K562 (cell line): ENCODE measurements at regions not wholly inside any gene's neighbourhood (a gene's known extent, or its start where the extent isn't known, plus 50 kb on each side); places are given as distances from the start of the nearest gene placed in this dataset.
A peak's percentile ranks its signal among the peaks of the same experiment; 100 is the strongest.

ENCODE experiments used
- ATAC-seq: fragments of 200-7000 bp; cut with Tn5 transposase; 3 replicates; pipeline ENCODE4 v1.9.1; 2020; ENCODE audit warnings: moderate library complexity
- BruUV-seq: library from RNA; stranded (reverse); fragments of 400-500 nt; replicated peaks from 2 replicates; lab custom pipeline; 2021; lab: Mats Ljungman, UMichigan
- CTCF ChIA-PET: fragments of 300-600 bp; formaldehyde crosslinking; extraction: SDS; loops from one replicate; lab custom pipeline; 2021; ENCODE audit warnings: low intra/inter-chr PET ratio; lab: Yijun Ruan, JAX
- POLR2A ChIA-PET: fragments of 300-600, 350-650 bp; sonication (Branson Sonifier 250); formaldehyde crosslinking; extraction: SDS; loops from one replicate; lab custom pipeline; 2021; ENCODE audit warnings: antibody characterized with exemption, inconsistent platforms; lab: Yijun Ruan, JAX
- DNase-seq, 4 experiments: peaks; one replicate each; pipeline versions ENCODE4 v3.0.0 to v3.0.0-alpha.2; 2011 to 2018; ENCODE audit warnings: low spot score in 3 of 4, mixed read lengths in 3 of 4; ENCODE audit errors: extremely low read depth in 1 of 4
- FAIRE-seq: peaks from 2 replicates; lab custom pipeline; 2011; peaks lifted over from hg19 to GRCh38; lab: Jason Lieb, UNC
- H2AFZ ChIP-seq: 2 replicates; pipeline ENCODE4 v1.6.0; 2011; ENCODE audit warnings: low read depth, low read length, control low read depth, inconsistent platforms
- H3K27ac ChIP-seq: fragments of 200-600 bp; 3 replicates; pipeline ENCODE4 v1.8.0; 2011; ENCODE audit warnings: low read depth, mild to moderate bottlenecking, control low read depth, inconsistent platforms, low read length, moderate library complexity, mixed read lengths; ENCODE audit errors: extremely low read depth
- H3K27me3 ChIP-seq, 2 experiments: fragments of 300-600 bp in 1 of 2; 2 replicates in 1 of 2; 3 replicates in 1 of 2; pipeline versions ENCODE4 v1.6.0 to v1.8.0; 2011; ENCODE audit warnings: inconsistent platforms in 2 of 2, low read length in 2 of 2, mild to moderate bottlenecking in 1 of 2, mixed read lengths in 1 of 2, moderate library complexity in 1 of 2; ENCODE audit not compliant: control insufficient read depth in 2 of 2, insufficient read depth in 2 of 2
- H3K36me3 ChIP-seq: fragments of 300-600 bp; 3 replicates; pipeline ENCODE4 v1.8.0; 2011; ENCODE audit warnings: mild to moderate bottlenecking, low read length, inconsistent platforms; ENCODE audit not compliant: control insufficient read depth, insufficient read depth
- H3K4me1 ChIP-seq, 2 experiments: fragments of 200-600 bp in 1 of 2; replicated peaks in 1 of 2; 2 replicates in 1 of 2; 3 replicates in 1 of 2; pipeline versions ENCODE4 v1.5.1 to v1.8.0; 2011; ENCODE audit warnings: inconsistent platforms in 2 of 2, low read length in 2 of 2, mild to moderate bottlenecking in 1 of 2, mixed read lengths in 1 of 2, moderate library complexity in 1 of 2; ENCODE audit not compliant: control insufficient read depth in 2 of 2, insufficient read depth in 2 of 2
- H3K4me2 ChIP-seq: 2 replicates; pipeline ENCODE4 v1.6.1; 2011; ENCODE audit warnings: low read length, control low read depth, inconsistent platforms, mixed read lengths; ENCODE audit not compliant: insufficient read depth
- H3K4me3 ChIP-seq: fragments of 200-600 bp; sonication (generic), shearing (Covaris generic); 2 replicates; pipeline ENCODE4 v1.5.1; 2016; ENCODE audit warnings: control low read depth, inconsistent platforms
- H3K79me2 ChIP-seq: fragments of 200-600 bp; 3 replicates; pipeline ENCODE4 v1.8.0; 2011; ENCODE audit warnings: low read length, inconsistent platforms; ENCODE audit not compliant: control insufficient read depth, insufficient read depth
- H3K9ac ChIP-seq, 2 experiments: 2 replicates each; pipeline versions ENCODE4 v1.6.0 to v1.6.1; 2011; ENCODE audit warnings: low read depth in 2 of 2, low read length in 2 of 2, control low read depth in 1 of 2, inconsistent platforms in 1 of 2, mild to moderate bottlenecking in 1 of 2, mixed read lengths in 1 of 2; ENCODE audit not compliant: insufficient read depth in 1 of 2
- H3K9me1 ChIP-seq: one replicate; pipeline ENCODE4 v1.6.0; 2011; ENCODE audit warnings: inconsistent platforms, mild to moderate bottlenecking, low read length, moderate library complexity; ENCODE audit not compliant: control insufficient read depth, insufficient read depth
- H3K9me3 ChIP-seq: replicated peaks from 2 replicates; pipeline ENCODE4 v1.5.1; 2011; ENCODE audit warnings: low read depth, low read length, inconsistent platforms; ENCODE audit not compliant: control insufficient read depth, insufficient read depth
- H4K20me1 ChIP-seq: replicated peaks from 2 replicates; pipeline ENCODE4 v1.6.1; 2011; ENCODE audit warnings: low read length, inconsistent platforms, mixed read lengths; ENCODE audit not compliant: control insufficient read depth, insufficient read depth
- C11orf30 ChIP-seq: fragments of 450-650 bp; IDR thresholded peaks from 2 replicates; pipeline ENCODE4 v1.6.1; 2016; ENCODE audit warnings: low read depth, mild to moderate bottlenecking
- MAFF ChIP-seq: IDR thresholded peaks from 2 replicates; pipeline ENCODE4 v1.6.1; 2012; ENCODE audit warnings: low read length, improper control_type of control experiment
- MAFG ChIP-seq: fragments of 450-650 bp; conservative IDR thresholded peaks from 2 replicates; pipeline ENCODE4 v1.6.1; 2016; ENCODE audit warnings: missing genetic modification characterization, missing compliant biosample characterization
- MAFK ChIP-seq: IDR thresholded peaks from 2 replicates; pipeline ENCODE4 v1.6.1; 2011; ENCODE audit warnings: low read length, improper control_type of control experiment
- SRSF9 ChIP-seq: fragments of 200-400 bp; formaldehyde crosslinking; IDR thresholded peaks from 2 replicates; pipeline ENCODE4 v1.6.1; 2017; ENCODE audit warnings: low read depth, low read length, borderline replicate concordance
- TAF1 ChIP-seq: IDR thresholded peaks from 2 replicates; pipeline ENCODE4 v1.6.1; 2011; ENCODE audit warnings: mild to moderate bottlenecking, low read length, moderate library complexity; ENCODE audit not compliant: insufficient read depth, control insufficient read depth, severe bottlenecking; ENCODE audit errors: extremely low read depth
- YY1 ChIP-seq, 3 experiments: IDR thresholded peaks; 2 replicates each; pipeline ENCODE4 v1.6.1; 2011; ENCODE audit warnings: low read length in 2 of 3, mild to moderate bottlenecking in 2 of 3, moderate library complexity in 2 of 3, borderline replicate concordance in 1 of 3, control low read depth in 1 of 3, low read depth in 1 of 3; ENCODE audit not compliant: insufficient read depth in 3 of 3, insufficient replicate concordance in 2 of 3, control insufficient read depth in 1 of 3, insufficient read length in 1 of 3; ENCODE audit errors: extremely low read depth in 1 of 3
- ZFPM2 ChIP-seq: fragments of 250-450 bp; sonication (Bioruptor Pico); IDR thresholded peaks from 2 replicates; pipeline ENCODE4 v1.5.1; 2022; ENCODE audit warnings: mild to moderate bottlenecking
- ZNF316 ChIP-seq: fragments of 450-650 bp; IDR thresholded peaks from 2 replicates; pipeline ENCODE4 v1.6.1; 2016
- ZNF384 ChIP-seq: IDR thresholded peaks from 2 replicates; pipeline ENCODE4 v1.6.1; 2012; ENCODE audit warnings: low read depth, low read length, improper control_type of control experiment
- WGBS: fragments of 100-300 bp; shearing (Covaris generic); methylation state at CpG from one replicate; pipeline ENCODE4 v1.1.6; 2016; ENCODE audit warnings: low coverage, mixed read lengths; ENCODE audit not compliant: insufficient coverage; ENCODE audit errors: missing lambda C conversion rate; 5-methylcytosine and 5-hydroxymethylcytosine counted together
- in situ Hi-C: fragments of 300-500 bp; cut with MboI; formaldehyde crosslinking; loops from 4 replicates; pipeline ENCODE4 v1.15.0; 2018; ENCODE audit warnings: inconsistent platforms, mixed read lengths
- intact Hi-C: fragments of 100-400 bp; cut with micrococcal nuclease; formaldehyde crosslinking; loops from 2 replicates; pipeline ENCODE4 v1.14.2; 2022

GRCh38 chr4:152239216-152239615 is 296.7 kb downstream of the FBXW7 start:
- CTCF ChIA-PET, result no interaction called here
- ATAC-seq, result peak; percentile 50; the same call in 1 of the 3 replicates
- DNase-seq, result peak in 1 of 4 experiments; percentile 13
- Histone ChIP-seq H4K20me1 (no peaks in the 10 kb centered on the region), H3K9me1 (no peaks in the 10 kb centered on the region), H3K27me3 (peaks cover 0 to 3% of the 10 kb centered on the region in 2 experiments; a peak in 3 of 5 replicates), H3K36me3 (no peaks in the 10 kb centered on the region), H3K9me3 (no peaks in the 10 kb centered on the region), H3K4me3 (no peak overlapping the region), H3K9ac (no peak overlapping the region), H3K4me2 (no peak overlapping the region), H3K27ac (no peak overlapping the region), H2AFZ (peak overlapping the region; percentile 0; the same call in 1 of the 2 replicates), H3K79me2 (no peaks in the 10 kb centered on the region), H3K4me1 (no peaks in the 10 kb centered on the region; a peak in 1 of 5 replicates)
- TF ChIP-seq ZFPM2 (CRISPR knock-in tag), result no peak
- peak in 1 of 3 experiments; percentile 24 for TF ChIP-seq YY1 (IDR thresholded peaks at IDR 0.05; ENCODE audit: borderline replicate concordance in 1 of 3, control insufficient read depth in 1 of 3, extremely low read depth in 1 of 3, insufficient read depth in 3 of 3, insufficient read length in 1 of 3, insufficient replicate concordance in 2 of 3, low read depth in 1 of 3, low read length in 2 of 3)
- POLR2A ChIA-PET, result interaction anchor here (0.6 kb wide), 1 partner anchor 83 kb away, joined by 4 read pairs; no protein-coding TSS in a partner anchor
- no peak for FAIRE-seq
- no TSS peak for BruUV-seq
- intact Hi-C loops, result no loop called here
- in situ Hi-C loops, result no loop called here

GRCh38 chr4:152236519-152237056 is 299.3 kb downstream of the FBXW7 start:
- CTCF ChIA-PET, result no interaction called here
- WGBS, result 5% methylated on average over 2 of the region's 3 CpGs

More at GRCh38 chr4:152236519-152237056, 299.3 kb downstream of the FBXW7 start:
- POLR2A ChIA-PET, result no interaction called here
- Histone ChIP-seq H3K79me2 (no peaks in the 10 kb centered on the region), H3K9me3 (no peaks in the 10 kb centered on the region), H3K36me3 (no peaks in the 10 kb centered on the region), H3K27me3 (peaks cover 5 to 7% of the 10 kb centered on the region in 2 experiments; a peak in 4 of 5 replicates), H2AFZ (no peak overlapping the region), H3K9me1 (no peaks in the 10 kb centered on the region), H3K4me2 (no peak overlapping the region), H4K20me1 (no peaks in the 10 kb centered on the region), H3K9ac (no peak overlapping the region), H3K4me1 (no peaks in the 10 kb centered on the region; a peak in 1 of 5 replicates), H3K4me3 (no peak overlapping the region), H3K27ac (no peak overlapping the region)
- in situ Hi-C loops, result no loop called here
- no TSS peak for BruUV-seq
- no peak for ATAC-seq
- no peak for TF ChIP-seq SRSF9
- peak; percentile 30; the same call in 1 of the 2 replicates for TF ChIP-seq ZNF384
- 0 out of 2 replicates have a peak, but pooled peaks have one; percentile 13 for TF ChIP-seq MAFF
- peak; percentile 71 for TF ChIP-seq C11orf30
- peak; percentile 62 for TF ChIP-seq MAFG (tag)
- TF ChIP-seq MAFK, result 0 out of 2 replicates have a peak, but pooled peaks have one; percentile 39
- no peak for TF ChIP-seq TAF1
- peak; percentile 79 for TF ChIP-seq ZNF316
- intact Hi-C loops, result no loop called here
- FAIRE-seq, result no peak
- no peak for DNase-seq
